ENCODE measurements at regions not wholly inside any gene's neighbourhood (a gene's known extent, or its start where the extent isn't known, plus 50 kb on each side); places are given as distances from the start of the nearest gene placed in this dataset.

GRCh38 chr11:24233041-24233440, 263.8 kb upstream of the LUZP2 start:
- TF ChIP-seq POLR2A (IDR thresholded peaks at IDR 0.05) = no peak
- TF ChIP-seq CTCF (IDR thresholded peaks at IDR 0.05) = no peak
